GM18505 (cell line): ENCODE measurements at regions not wholly inside any gene's neighbourhood (a gene's known extent, or its start where the extent isn't known, plus 50 kb on each side); places are given as distances from the start of the nearest gene placed in this dataset.

Source experiments
- ATAC-seq: cut with Tn5 transposase; IDR thresholded peaks from one replicate; pipeline ENCODE4 v1.9.1; 2021; ENCODE audit not compliant: unreplicated experiment
- POLR2A ChIP-seq: IDR thresholded peaks from 4 replicates; pipeline ENCODE4 v1.6.1; 2011; ENCODE audit warnings: borderline replicate concordance; ENCODE audit not compliant: insufficient read depth, insufficient read length; ENCODE audit errors: extremely low read depth

DNA sequence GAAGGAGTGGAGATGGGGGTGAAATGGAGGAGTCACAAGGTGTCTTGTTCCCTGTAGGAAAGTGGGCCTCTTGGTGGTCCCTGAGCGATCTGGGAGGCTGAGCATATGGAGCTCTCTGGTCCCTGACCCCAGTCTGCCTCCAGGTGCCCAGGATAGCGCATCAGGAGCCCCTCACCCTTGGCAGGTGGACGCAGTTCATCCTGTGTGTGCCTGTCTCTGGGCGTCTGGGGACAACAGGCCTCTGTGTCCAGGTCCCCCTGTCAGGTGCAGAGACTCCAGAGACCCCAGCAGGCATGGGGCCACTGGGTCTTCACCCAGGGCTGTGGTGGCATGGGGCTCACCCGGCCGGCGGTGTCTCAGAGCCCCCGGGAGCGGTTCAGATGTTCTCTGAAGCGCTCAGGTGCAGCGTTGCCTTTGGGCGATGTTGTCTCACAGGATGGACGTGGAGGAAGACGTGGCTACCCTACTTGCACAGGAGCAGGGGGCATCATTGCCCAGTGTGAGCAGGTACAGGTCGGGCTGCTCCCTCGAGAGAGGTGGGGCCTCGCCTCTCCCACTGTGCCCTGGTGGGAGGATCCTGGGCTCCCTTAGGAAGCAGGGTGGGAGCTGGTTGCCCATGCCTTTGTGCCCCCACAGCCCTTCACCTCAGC is 58.1 kb upstream of the TPM4 start:
- ATAC-seq, result no peak

GRCh38 chr19:16018801-16019551 is 57.3 kb upstream of the TPM4 start:
- ATAC-seq, result no peak
- TF ChIP-seq POLR2A, result no peak

More for the DNA sequence above, 58.1 kb upstream of the TPM4 start:
- no peak for TF ChIP-seq POLR2A

- no peak for TF ChIP-seq POLR2A
- ATAC-seq, result no peak
Measured at GRCh38 chr19:16019691-16020448, 56.4 kb upstream of the TPM4 start.

- no peak for ATAC-seq
- TF ChIP-seq POLR2A, result no peak
Measured at GRCh38 chr19:16021796-16022195, 54.5 kb upstream of the TPM4 start.

DNA sequence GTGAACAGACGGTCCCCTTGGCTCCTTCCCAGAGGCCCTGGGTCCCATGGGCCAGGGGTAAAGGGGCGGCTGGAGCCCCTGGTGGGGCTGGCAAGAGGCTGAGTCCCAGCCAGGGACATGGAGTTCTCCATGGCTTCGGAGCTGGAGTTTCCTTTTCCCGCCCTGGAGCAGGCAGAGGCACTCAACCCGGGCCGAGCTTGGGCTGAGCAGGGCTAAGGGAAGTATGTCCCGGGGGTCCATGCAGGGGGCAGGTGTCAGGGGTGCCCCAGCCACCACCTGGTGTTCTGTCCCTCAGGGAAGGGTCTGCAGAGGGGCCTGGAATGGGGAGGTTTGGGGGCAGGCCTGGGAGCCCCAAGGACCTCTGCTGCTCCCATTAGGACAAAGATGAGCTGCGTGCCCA is 54.0 kb upstream of the TPM4 start:
- no peak for ATAC-seq
- TF ChIP-seq POLR2A, result no peak

DNA sequence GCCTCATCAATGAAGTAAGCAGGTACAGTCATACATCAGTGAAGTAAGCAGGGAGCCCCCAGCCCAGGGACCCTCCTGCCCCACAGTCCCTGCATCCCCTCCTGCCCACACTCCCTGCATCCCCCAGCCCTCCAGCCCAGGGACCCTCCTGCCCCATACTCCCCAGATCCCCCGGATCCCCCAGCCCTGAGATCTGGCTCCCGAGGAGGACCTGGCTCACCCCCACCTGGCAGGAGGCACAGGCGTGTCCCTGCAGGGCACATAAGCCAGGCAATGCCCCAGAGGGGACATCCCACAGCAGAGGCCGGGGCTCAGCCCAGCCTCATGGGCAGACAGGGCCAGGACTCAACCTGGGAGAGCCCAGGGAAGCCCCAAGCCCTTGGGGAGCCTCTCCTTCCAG is 53.6 kb upstream of the TPM4 start:
- no peak for TF ChIP-seq POLR2A
- ATAC-seq, result no peak

DNA sequence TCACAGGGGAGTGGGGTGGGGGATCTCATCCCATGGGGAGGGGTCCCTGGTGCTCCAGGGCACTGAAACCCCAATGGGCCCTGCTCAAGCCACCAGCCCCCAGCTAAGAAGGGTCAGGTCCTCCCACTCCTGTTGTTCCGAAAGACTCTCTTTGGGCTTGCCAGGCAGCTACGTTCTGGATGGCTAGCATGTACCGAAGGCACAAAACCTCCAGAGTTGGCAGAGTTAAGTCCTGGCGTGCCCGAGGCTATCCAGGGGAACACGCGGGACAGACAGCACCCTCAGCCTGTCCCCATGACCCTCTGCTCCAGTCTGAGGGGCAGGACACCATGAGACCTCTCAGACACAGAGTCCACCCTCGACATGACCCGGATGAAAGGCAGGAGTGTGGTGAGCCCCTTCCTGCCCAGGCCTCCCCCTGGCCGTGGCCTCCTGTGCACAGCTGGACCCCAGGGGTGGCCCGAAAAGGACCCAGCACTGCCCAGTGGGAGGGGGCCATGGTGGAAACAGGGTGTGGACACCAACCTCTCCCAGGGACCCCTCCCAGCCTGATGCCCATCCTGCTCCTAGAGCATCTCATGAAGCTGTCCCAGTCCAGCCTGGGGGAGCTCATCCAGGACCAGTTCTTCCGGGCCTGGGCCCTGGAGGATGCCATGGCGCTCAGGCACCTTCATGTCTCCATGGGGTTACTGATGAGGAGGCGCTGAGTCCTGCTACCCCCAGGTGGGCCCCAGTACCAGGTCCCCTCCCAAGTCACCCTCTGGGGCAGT is 53.0 kb upstream of the TPM4 start:
- no peak for ATAC-seq
- no peak for TF ChIP-seq POLR2A

DNA sequence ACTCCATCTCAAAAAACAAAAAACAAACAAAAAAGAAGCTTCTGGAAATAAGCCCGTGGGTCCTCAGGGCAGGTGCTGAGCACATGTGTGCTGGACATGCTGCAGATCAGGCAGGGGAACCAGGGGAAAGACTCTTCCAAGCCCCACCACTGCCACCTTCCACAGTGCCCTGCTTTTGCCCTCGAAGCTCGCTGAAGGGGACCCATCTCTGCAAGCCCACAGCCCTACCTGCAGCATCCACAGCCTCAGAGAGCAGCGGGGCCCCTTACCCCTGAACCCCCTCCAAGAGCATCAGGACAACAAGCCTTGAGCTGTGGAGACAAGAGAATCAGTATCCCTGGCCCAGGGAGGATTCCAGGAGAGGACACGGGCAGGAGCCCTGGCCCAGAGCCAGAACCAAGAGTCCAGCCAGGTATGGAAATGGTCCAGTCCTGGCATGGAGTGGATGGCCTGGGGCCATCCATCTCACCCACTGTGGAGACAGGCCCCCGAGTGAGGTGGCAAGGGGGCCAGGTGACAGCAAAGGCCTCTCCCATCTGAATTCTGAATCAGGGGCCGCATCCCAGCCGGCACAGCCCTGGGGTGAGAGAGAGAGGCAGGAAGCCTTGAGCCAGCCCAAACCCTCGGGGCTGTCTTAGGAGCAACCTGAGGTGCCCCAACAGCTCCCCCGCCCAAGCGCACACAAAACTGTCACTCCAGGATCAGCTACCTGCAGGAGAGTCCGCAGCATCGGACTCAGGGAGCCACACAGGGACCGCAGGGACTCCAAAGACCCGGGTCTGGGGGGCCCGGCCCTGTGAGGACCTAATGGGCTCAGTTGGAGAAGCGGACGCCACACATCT is 51.8 kb upstream of the TPM4 start:
- ATAC-seq, result no peak
- no peak for TF ChIP-seq POLR2A

GRCh38 chr19:16025108-16026101 is 50.9 kb upstream of the TPM4 start:
- no peak for TF ChIP-seq POLR2A

GRCh38 chr19:16026131-16026530 is 50.2 kb upstream of the TPM4 start:
- ATAC-seq, result no peak
- no peak for TF ChIP-seq POLR2A

More at GRCh38 chr19:16025108-16026101, 50.9 kb upstream of the TPM4 start:
- no peak for ATAC-seq
